Neural progenitor cell (in vitro differentiated cells): ENCODE measurements at regions not wholly inside any gene's neighbourhood (a gene's known extent, or its start where the extent isn't known, plus 50 kb on each side); places are given as distances from the start of the nearest gene placed in this dataset.

Experiments
- DNase-seq: peaks from one replicate; pipeline ENCODE4 v3.0.0-alpha.2; 2016; ENCODE audit warnings: low spot score
- H2AFZ ChIP-seq: fragments of 200-600 bp; sonication (generic); replicated peaks from 2 replicates; pipeline ENCODE4 v1.6.1; 2016; ENCODE audit warnings: antibody characterized with exemption
- H3F3A ChIP-seq: fragments of 200-600 bp; sonication (generic); 2 replicates; pipeline ENCODE4 v1.6.1; 2016; ENCODE audit warnings: antibody characterized with exemption, low read depth
- H3K27ac ChIP-seq: fragments of 200-600 bp; sonication (generic); 2 replicates; pipeline ENCODE4 v1.5.1; 2016; ENCODE audit warnings: mild to moderate bottlenecking
- H3K27me3 ChIP-seq: fragments of 200-600 bp; sonication (generic); 2 replicates; pipeline ENCODE4 v1.6.1; 2016; ENCODE audit warnings: mild to moderate bottlenecking, moderate library complexity
- H3K36me3 ChIP-seq: fragments of 200-600 bp; sonication (generic); 2 replicates; pipeline ENCODE4 v1.5.1; 2016
- H3K4me1 ChIP-seq: fragments of 200-600 bp; sonication (generic); 2 replicates; pipeline ENCODE4 v1.6.1; 2016; ENCODE audit warnings: mixed run types
- H3K4me2 ChIP-seq: fragments of 200-600 bp; sonication (generic); 2 replicates; pipeline ENCODE4 v1.6.1; 2016
- H3K4me3 ChIP-seq: fragments of 200-600 bp; sonication (generic); 2 replicates; pipeline ENCODE4 v1.5.1; 2016
- H3K79me2 ChIP-seq: fragments of 200-600 bp; sonication (generic); 2 replicates; pipeline ENCODE4 v1.6.1; 2016; ENCODE audit warnings: low read depth
- H3K9ac ChIP-seq: fragments of 200-600 bp; sonication (generic); 2 replicates; pipeline ENCODE4 v1.6.1; 2016
- H3K9me3 ChIP-seq: fragments of 200-600 bp; sonication (generic); 2 replicates; pipeline ENCODE4 v1.5.1; 2016; ENCODE audit warnings: low read depth
- H4K20me1 ChIP-seq: fragments of 200-600 bp; sonication (generic); 2 replicates; pipeline ENCODE4 v1.6.1; 2016; ENCODE audit warnings: low read depth
- H3K27ac Mint-ChIP-seq: 3 replicates; pipeline ENCODE4 v1.8.0; 2021; ENCODE audit warnings: mixed read lengths
- H3K27me3 Mint-ChIP-seq: 2 replicates; pipeline ENCODE4 v1.8.0; 2022; ENCODE audit warnings: low read depth, mild to moderate bottlenecking, inconsistent platforms, moderate library complexity, mixed read lengths; ENCODE audit not compliant: insufficient read depth
- H3K36me3 Mint-ChIP-seq: 3 replicates; pipeline ENCODE4 v1.8.0; 2021; ENCODE audit warnings: mixed read lengths
- H3K4me1 Mint-ChIP-seq: 3 replicates; pipeline ENCODE4 v1.8.0; 2021; ENCODE audit warnings: mixed read lengths
- H3K4me3 Mint-ChIP-seq: 3 replicates; pipeline ENCODE4 v1.8.0; 2021; ENCODE audit warnings: mild to moderate bottlenecking, moderate library complexity, mixed read lengths
- H3K9me3 Mint-ChIP-seq: 3 replicates; pipeline ENCODE4 v1.8.0; 2020; ENCODE audit warnings: mixed read lengths
- EZH2 ChIP-seq: fragments of 200-600 bp; sonication (generic); IDR thresholded peaks from 2 replicates; pipeline ENCODE4 v1.6.1; 2017; ENCODE audit warnings: antibody characterized with exemption, mild to moderate bottlenecking, moderate library complexity
- EZH2phosphoT487 ChIP-seq: fragments of 200-600 bp; sonication (generic); IDR thresholded peaks from 2 replicates; pipeline ENCODE4 v1.6.1; 2017; ENCODE audit warnings: antibody characterized with exemption
- TF ChIP-seq, protein P1 (sequence below): fragments of 200-600 bp; sonication (generic); IDR thresholded peaks from 2 replicates; pipeline ENCODE4 v1.5.1; 2017; ENCODE audit warnings: antibody characterized with exemption, mild to moderate bottlenecking

DNA sequence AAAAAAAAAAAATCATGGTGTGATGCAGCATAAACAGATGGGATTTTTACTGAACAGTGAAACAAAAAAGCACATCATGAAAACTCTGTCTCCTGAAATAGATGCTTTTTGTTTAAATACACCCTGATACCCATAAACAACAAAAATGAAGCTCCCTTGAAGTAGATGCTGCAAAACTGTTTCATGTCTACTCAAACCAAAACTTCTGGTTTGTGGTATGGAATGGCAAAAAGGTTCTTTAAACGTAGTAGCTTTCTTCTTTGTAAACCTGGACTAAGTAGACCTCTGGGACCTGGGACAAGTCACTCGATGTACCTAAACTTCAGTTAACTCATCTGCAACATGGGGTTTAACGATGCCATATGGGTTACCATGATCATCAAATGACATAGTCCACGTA is 64.4 kb upstream of the RAPH1 start:
- Histone ChIP-seq H3K36me3 (no peaks in the 10 kb centered on the region), H3F3A (no peaks in the 10 kb centered on the region), H3K9me3 (no peaks in the 10 kb centered on the region), H3K27me3 (no peaks in the 10 kb centered on the region), H3K4me3 (no peak overlapping the region), H4K20me1 (no peaks in the 10 kb centered on the region), H3K79me2 (no peaks in the 10 kb centered on the region), H2AFZ (no peak overlapping the region), H3K9ac (no peak overlapping the region), H3K27ac (no peak overlapping the region), H3K4me1 (peaks cover 5% of the 10 kb centered on the region), H3K4me2 (no peak overlapping the region)
- TF ChIP-seq EZH2, result no peak
- no peak for TF ChIP-seq EZH2phosphoT487
- TF ChIP-seq, protein P1, sequence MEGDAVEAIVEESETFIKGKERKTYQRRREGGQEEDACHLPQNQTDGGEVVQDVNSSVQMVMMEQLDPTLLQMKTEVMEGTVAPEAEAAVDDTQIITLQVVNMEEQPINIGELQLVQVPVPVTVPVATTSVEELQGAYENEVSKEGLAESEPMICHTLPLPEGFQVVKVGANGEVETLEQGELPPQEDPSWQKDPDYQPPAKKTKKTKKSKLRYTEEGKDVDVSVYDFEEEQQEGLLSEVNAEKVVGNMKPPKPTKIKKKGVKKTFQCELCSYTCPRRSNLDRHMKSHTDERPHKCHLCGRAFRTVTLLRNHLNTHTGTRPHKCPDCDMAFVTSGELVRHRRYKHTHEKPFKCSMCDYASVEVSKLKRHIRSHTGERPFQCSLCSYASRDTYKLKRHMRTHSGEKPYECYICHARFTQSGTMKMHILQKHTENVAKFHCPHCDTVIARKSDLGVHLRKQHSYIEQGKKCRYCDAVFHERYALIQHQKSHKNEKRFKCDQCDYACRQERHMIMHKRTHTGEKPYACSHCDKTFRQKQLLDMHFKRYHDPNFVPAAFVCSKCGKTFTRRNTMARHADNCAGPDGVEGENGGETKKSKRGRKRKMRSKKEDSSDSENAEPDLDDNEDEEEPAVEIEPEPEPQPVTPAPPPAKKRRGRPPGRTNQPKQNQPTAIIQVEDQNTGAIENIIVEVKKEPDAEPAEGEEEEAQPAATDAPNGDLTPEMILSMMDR, result no peak
- no peak overlapping the region for H3K27ac Mint-ChIP-seq
- no peak for DNase-seq
- H3K9me3 Mint-ChIP-seq, result no peaks in the 10 kb centered on the region
- H3K27me3 Mint-ChIP-seq, result peaks cover 2% of the 10 kb centered on the region
- no peaks in the 10 kb centered on the region for H3K36me3 Mint-ChIP-seq
- peaks cover 9% of the 10 kb centered on the region for H3K4me1 Mint-ChIP-seq
- H3K4me3 Mint-ChIP-seq, result no peak overlapping the region

DNA sequence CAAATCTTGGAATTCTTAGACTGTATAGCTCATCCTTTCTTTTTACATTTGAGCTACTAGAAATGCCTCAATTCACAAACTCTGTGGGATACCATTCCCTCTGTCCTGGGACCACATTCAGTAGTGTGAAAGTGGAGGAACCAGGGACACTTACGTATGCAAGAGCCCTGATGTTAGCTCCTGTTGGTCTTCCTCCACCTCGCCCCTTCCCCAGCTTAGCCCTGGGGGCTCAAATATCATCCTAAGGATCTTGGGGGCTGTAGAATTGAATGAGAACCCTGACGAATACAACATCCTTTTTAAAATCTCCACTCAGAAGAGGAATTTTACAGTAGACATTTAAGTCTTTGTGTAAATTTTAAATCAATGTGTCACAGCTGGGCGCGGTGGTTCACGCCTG is 65.2 kb upstream of the RAPH1 start:
- Histone ChIP-seq H3K79me2 (no peaks in the 10 kb centered on the region), H3K27ac (no peak overlapping the region), H3K27me3 (no peaks in the 10 kb centered on the region), H3K9me3 (no peaks in the 10 kb centered on the region), H2AFZ (peak overlapping the region; percentile 81), H3F3A (no peaks in the 10 kb centered on the region), H4K20me1 (no peaks in the 10 kb centered on the region), H3K9ac (no peak overlapping the region), H3K4me1 (peaks cover 5% of the 10 kb centered on the region), H3K36me3 (no peaks in the 10 kb centered on the region), H3K4me2 (no peak overlapping the region), H3K4me3 (no peak overlapping the region)
- no peaks in the 10 kb centered on the region for H3K9me3 Mint-ChIP-seq
- DNase-seq, result peak; percentile 38
- H3K4me1 Mint-ChIP-seq, result peaks cover 9% of the 10 kb centered on the region
- peaks cover 2% of the 10 kb centered on the region for H3K27me3 Mint-ChIP-seq
- TF ChIP-seq EZH2 (no peak), EZH2phosphoT487 (no peak)
- TF ChIP-seq, protein P1, result no peak
- no peaks in the 10 kb centered on the region for H3K36me3 Mint-ChIP-seq
- no peak overlapping the region for H3K4me3 Mint-ChIP-seq
- H3K27ac Mint-ChIP-seq, result no peak overlapping the region

DNA sequence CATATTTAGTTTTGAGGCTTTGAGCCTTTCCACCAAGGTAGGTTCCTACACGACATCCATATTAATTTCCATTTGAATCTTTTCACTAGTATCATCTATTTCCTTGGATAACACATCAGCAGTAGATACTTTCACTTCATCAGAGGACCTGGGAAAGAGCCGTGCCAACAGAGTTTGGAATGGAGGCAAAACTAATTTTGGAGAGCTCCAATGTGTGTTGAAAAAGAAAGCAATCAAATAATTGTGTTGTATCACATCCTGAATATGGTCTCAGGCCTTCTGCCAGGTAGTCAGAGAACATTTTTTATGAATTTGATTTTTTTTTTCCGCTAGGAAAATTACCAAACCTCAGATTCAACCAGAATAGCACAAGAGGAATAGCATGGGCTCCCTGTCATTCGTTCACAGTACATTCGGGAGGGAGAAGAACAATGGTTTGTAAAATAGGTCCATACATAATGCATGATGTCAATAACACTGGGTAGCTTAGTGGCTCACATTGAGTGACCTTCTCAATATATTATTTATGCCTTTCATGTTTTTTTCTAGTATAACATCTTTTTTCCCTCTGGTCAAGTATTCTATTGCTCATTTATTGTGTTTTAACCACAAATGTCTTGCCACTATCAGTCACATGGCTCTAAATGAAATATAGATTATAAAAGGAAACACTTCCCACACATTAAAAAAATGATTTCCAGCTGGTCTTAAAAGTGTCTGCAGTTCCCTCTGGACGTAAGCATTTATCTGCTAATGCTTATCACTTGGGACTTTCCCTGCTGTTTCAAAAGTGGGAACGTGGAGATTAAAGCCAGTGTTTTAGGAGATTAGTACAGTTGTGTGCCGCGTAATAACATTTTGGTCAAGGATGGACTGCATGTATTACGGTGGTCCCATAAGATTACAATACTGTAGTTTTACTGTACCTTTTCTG is 68.6 kb upstream of the RAPH1 start:
- Mint-ChIP-seq H3K27me3 (peaks cover 2% of the 10 kb centered on the region), H3K4me3 (no peak overlapping the region), H3K9me3 (no peaks in the 10 kb centered on the region), H3K27ac (peak overlapping the region; percentile 2), H3K4me1 (peaks cover 5% of the 10 kb centered on the region), H3K36me3 (no peaks in the 10 kb centered on the region)
- Histone ChIP-seq H3F3A (no peaks in the 10 kb centered on the region), H3K4me2 (no peak overlapping the region), H3K27ac (no peak overlapping the region), H3K4me3 (no peak overlapping the region), H3K4me1 (peaks cover 5% of the 10 kb centered on the region), H3K79me2 (no peaks in the 10 kb centered on the region), H4K20me1 (no peaks in the 10 kb centered on the region), H3K36me3 (no peaks in the 10 kb centered on the region), H3K9me3 (no peaks in the 10 kb centered on the region), H2AFZ (no peak overlapping the region), H3K9ac (no peak overlapping the region), H3K27me3 (no peaks in the 10 kb centered on the region)
- DNase-seq, result no peak
- TF ChIP-seq EZH2phosphoT487 (no peak), EZH2 (no peak)
- TF ChIP-seq, protein P1, result no peak
